ENCODE measurements at regions not wholly inside any gene's neighbourhood (a gene's known extent, or its start where the extent isn't known, plus 50 kb on each side); places are given as distances from the start of the nearest gene placed in this dataset.

DNA sequence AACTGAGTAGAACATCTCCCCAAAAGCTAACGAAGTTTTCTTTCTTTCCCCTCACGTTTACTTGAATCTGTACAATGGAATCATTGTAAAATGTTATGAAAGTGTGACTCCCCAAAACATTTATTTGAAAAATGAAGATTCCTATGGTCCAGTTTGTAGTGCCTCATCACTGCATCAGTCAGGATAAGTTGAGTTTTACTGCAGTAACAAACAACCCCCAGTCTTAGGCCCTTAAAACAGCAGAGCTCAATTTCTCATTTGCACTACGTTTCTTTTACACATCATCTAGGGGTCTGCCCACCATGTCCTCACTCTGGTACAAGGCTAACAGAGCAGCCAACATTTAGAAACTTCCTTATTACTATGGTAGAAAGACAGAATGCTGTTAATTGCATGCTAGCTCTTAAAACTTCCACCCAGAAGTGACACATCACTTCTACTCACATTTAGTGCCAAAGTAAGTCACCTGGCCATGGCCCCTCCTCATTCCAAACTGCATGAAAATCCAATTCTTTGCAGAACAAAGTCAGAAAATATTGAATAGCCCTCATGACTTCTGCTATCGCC, 546.4 kb downstream of the MED13L start:
- TF ChIP-seq HMG20A (CRISPR knock-in tag; conservative IDR thresholded peaks at IDR 0.05), result no peak
- no peak for TF ChIP-seq ZNF592 (IDR thresholded peaks at IDR 0.05)
- TF ChIP-seq CEBPG (CRISPR knock-in tag; IDR thresholded peaks at IDR 0.05), result no peak
- no peak for TF ChIP-seq CEBPG (tag; conservative IDR thresholded peaks at IDR 0.05 in 1 of 2, IDR thresholded peaks at IDR 0.05 in 1 of 2)
- no peak for TF ChIP-seq CTCF (IDR thresholded peaks at IDR 0.05 in 2 of 3, conservative IDR thresholded peaks at IDR 0.05 in 1 of 3; ENCODE audit: insufficient read depth in 2 of 3, low read depth in 1 of 3, low read length in 3 of 3)
- TF ChIP-seq CEBPB (tag; IDR thresholded peaks at IDR 0.05), result no peak
- no peak for TF ChIP-seq ARNT (IDR thresholded peaks at IDR 0.05)
- TF ChIP-seq RAD51 (IDR thresholded peaks at IDR 0.05; ENCODE audit: borderline replicate concordance, low read depth), result no peak

All from K562 (cell line).